ENCODE measurements at regions not wholly inside any gene's neighbourhood (a gene's known extent, or its start where the extent isn't known, plus 50 kb on each side); places are given as distances from the start of the nearest gene placed in this dataset.

DNA sequence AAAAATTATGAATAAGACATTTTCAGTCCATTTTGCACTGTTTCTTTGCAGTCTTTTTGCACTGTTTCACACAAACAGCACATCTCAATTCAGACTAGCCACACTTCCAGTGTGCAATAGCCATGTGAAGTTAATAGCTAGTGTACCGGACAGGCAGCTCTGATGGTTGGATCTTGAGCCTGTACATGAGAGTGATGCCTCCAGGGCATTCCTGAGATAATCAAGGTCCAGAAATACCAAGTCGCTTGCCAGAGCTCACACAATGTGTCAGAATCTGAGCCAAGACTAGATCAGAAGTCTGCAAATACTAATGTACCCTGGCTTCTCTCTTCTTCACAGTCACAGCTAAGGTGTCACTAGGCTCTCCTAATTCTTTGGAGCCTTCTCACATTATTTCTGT lies 180.2 kb downstream of the OSR1 start:
- TF ChIP-seq, protein P1, sequence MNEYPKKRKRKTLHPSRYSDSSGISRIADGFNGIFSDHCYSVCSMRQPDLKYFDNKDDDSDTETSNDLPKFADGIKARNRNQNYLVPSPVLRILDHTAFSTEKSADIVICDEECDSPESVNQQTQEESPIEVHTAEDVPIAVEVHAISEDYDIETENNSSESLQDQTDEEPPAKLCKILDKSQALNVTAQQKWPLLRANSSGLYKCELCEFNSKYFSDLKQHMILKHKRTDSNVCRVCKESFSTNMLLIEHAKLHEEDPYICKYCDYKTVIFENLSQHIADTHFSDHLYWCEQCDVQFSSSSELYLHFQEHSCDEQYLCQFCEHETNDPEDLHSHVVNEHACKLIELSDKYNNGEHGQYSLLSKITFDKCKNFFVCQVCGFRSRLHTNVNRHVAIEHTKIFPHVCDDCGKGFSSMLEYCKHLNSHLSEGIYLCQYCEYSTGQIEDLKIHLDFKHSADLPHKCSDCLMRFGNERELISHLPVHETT (CRISPR knock-in tag; conservative IDR thresholded peaks at IDR 0.05 in 1 of 2, IDR thresholded peaks at IDR 0.05 in 1 of 2), result no peak
- TF ChIP-seq, protein P2, sequence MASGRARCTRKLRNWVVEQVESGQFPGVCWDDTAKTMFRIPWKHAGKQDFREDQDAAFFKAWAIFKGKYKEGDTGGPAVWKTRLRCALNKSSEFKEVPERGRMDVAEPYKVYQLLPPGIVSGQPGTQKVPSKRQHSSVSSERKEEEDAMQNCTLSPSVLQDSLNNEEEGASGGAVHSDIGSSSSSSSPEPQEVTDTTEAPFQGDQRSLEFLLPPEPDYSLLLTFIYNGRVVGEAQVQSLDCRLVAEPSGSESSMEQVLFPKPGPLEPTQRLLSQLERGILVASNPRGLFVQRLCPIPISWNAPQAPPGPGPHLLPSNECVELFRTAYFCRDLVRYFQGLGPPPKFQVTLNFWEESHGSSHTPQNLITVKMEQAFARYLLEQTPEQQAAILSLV (tag; IDR thresholded peaks at IDR 0.05), result no peak
- TF ChIP-seq, protein P3, sequence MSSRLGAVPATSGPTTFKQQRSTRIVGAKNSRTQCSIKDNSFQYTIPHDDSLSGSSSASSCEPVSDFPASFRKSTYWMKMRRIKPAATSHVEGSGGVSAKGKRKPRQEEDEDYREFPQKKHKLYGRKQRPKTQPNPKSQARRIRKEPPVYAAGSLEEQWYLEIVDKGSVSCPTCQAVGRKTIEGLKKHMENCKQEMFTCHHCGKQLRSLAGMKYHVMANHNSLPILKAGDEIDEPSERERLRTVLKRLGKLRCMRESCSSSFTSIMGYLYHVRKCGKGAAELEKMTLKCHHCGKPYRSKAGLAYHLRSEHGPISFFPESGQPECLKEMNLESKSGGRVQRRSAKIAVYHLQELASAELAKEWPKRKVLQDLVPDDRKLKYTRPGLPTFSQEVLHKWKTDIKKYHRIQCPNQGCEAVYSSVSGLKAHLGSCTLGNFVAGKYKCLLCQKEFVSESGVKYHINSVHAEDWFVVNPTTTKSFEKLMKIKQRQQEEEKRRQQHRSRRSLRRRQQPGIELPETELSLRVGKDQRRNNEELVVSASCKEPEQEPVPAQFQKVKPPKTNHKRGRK (tag; IDR thresholded peaks at IDR 0.05), result no peak
- no peak for TF ChIP-seq ZC3H11A (IDR thresholded peaks at IDR 0.05; ENCODE audit: low read depth, low read length)
- TF ChIP-seq, protein P4, sequence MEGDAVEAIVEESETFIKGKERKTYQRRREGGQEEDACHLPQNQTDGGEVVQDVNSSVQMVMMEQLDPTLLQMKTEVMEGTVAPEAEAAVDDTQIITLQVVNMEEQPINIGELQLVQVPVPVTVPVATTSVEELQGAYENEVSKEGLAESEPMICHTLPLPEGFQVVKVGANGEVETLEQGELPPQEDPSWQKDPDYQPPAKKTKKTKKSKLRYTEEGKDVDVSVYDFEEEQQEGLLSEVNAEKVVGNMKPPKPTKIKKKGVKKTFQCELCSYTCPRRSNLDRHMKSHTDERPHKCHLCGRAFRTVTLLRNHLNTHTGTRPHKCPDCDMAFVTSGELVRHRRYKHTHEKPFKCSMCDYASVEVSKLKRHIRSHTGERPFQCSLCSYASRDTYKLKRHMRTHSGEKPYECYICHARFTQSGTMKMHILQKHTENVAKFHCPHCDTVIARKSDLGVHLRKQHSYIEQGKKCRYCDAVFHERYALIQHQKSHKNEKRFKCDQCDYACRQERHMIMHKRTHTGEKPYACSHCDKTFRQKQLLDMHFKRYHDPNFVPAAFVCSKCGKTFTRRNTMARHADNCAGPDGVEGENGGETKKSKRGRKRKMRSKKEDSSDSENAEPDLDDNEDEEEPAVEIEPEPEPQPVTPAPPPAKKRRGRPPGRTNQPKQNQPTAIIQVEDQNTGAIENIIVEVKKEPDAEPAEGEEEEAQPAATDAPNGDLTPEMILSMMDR (IDR thresholded peaks at IDR 0.05 in 2 of 3, conservative IDR thresholded peaks at IDR 0.05 in 1 of 3; ENCODE audit: insufficient read depth in 2 of 3, low read depth in 1 of 3, low read length in 3 of 3), result no peak
- TF ChIP-seq POLR2A (conservative IDR thresholded peaks at IDR 0.05), result no peak
